ENCODE measurements at regions not wholly inside any gene's neighbourhood (a gene's known extent, or its start where the extent isn't known, plus 50 kb on each side); places are given as distances from the start of the nearest gene placed in this dataset.

Small RNA genes lying in the stretch of these regions (small RNA-seq; reads per million reads assigned to genes)
- 0 reads per million in 4 donors for gene AL160290.3

All from stomach (tissue), 4 donors.